SK-N-MC (cell line): ENCODE measurements at regions not wholly inside any gene's neighbourhood (a gene's known extent, or its start where the extent isn't known, plus 50 kb on each side); places are given as distances from the start of the nearest gene placed in this dataset.

Experiments used
- EZH2 ChIP-seq: fragments of 200-600 bp; sonication (generic); IDR thresholded peaks from one replicate; pipeline ENCODE4 v1.6.1; 2017; ENCODE audit warnings: antibody characterized with exemption
- FOXP2 ChIP-seq: optimal IDR thresholded peaks from 2 replicates; pipeline ENCODE3; 2011; ENCODE audit warnings: mild to moderate bottlenecking, moderate library complexity; ENCODE audit not compliant: insufficient read depth; ENCODE audit errors: extremely low read length, control extremely low read depth
- POLR2AphosphoS5 ChIP-seq: IDR thresholded peaks from 2 replicates; pipeline ENCODE4 v1.6.1; 2012; ENCODE audit warnings: mild to moderate bottlenecking, low read depth, low read length, borderline replicate concordance

DNA sequence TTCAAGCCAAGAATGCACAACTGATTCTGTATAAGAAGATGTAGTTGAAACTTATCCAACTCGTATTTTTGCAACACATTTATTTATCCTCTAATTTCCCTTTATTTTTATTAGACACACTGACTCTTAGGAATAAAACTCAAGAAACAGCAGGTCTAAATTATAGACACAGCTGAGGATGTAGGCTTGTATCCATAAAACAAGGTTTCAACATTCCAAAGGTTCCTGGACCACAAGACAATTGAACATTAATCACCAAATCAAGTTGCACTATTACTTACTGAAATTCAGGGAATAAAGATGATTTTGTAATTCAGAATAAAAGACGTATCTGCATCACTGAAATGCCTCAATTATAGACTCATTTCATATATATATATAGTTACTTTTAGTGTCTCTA lies 683.5 kb upstream of the GRIA3 start:
- TF ChIP-seq EZH2: no peak
- TF ChIP-seq POLR2AphosphoS5: no peak
- no peak for TF ChIP-seq FOXP2
